GM10266 (cell line): ENCODE measurements at regions not wholly inside any gene's neighbourhood (a gene's known extent, or its start where the extent isn't known, plus 50 kb on each side); places are given as distances from the start of the nearest gene placed in this dataset.
"Not testable (repeated sequence)": the region's sequence is repeated elsewhere in the genome, so short reads cannot be mapped to it uniquely, and the experiment has no call there.

Source experiments
- DNase-seq: peaks from one replicate; pipeline ENCODE4 v3.0.0; 2012; ENCODE audit errors: extremely low spot score
- TF ChIP-seq, protein P1 (sequence below): IDR thresholded peaks from 2 replicates; pipeline ENCODE4 v1.5.1; 2012; ENCODE audit warnings: mild to moderate bottlenecking, low read depth; ENCODE audit not compliant: control insufficient read depth, insufficient read depth; ENCODE audit errors: missing control alignments

DNA sequence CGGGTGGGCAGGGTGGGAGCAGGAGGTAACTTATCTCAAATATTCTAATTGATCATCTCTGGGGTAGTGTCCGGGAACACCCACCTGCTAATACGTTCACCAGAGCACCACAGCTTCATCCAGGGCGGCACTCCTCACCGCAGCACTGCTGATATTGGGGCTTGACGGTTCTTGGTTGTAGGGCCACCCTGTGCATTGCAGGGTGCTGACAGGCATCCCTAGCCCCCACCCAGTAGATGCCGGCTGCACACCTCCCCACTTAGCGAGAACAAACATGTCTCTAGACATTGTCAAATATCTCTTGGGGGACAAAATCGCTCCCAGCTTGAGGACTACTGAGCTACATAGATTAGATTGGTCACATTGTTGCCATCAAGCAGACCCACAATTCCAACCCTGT, 73.9 kb upstream of the WASF3 start:
- TF ChIP-seq, protein P1, sequence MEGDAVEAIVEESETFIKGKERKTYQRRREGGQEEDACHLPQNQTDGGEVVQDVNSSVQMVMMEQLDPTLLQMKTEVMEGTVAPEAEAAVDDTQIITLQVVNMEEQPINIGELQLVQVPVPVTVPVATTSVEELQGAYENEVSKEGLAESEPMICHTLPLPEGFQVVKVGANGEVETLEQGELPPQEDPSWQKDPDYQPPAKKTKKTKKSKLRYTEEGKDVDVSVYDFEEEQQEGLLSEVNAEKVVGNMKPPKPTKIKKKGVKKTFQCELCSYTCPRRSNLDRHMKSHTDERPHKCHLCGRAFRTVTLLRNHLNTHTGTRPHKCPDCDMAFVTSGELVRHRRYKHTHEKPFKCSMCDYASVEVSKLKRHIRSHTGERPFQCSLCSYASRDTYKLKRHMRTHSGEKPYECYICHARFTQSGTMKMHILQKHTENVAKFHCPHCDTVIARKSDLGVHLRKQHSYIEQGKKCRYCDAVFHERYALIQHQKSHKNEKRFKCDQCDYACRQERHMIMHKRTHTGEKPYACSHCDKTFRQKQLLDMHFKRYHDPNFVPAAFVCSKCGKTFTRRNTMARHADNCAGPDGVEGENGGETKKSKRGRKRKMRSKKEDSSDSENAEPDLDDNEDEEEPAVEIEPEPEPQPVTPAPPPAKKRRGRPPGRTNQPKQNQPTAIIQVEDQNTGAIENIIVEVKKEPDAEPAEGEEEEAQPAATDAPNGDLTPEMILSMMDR = no peak
- DNase-seq = no peak

DNA sequence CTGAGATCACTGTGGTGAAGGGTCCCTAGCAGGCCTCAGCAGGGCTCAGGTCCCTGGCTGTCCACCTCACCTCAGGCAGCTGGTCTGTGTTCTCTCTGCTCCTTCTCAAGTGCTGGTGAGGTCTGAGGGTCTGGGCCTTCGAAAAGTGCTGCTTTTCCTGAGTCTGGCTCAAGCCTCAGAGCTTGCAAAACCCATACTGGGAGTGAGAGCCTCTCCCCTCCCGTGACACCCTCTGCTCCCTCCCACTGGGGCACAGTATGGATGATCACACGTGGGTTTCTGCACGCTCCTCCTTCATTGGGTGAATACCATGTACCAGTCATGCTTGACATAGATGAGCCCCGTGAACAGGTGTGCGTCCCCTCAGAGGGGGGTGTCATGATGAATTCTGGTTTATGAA, 73.3 kb upstream of the WASF3 start:
- TF ChIP-seq, protein P1 = no peak

DNA sequence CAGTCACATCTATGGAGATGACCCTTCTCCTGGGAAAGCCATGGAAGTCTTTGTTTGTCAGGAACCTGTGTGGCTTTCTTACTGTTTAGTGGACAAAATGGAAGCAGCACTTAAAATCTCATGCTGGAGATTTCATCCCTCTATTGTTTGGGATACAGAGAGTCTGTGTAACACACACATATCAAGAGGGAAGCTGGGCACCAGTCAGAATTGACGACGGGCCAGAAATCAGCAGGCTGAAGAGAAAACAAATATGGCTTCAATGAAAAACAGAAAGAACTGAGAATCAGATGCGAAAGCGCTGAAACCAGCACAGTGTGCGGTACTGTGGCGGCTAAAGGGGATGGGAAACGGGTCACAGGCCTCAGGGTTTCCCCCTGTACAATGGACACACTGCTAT, 72.2 kb upstream of the WASF3 start:
- TF ChIP-seq, protein P1 = no peak
- no peak for DNase-seq

More for the DNA sequence above, 73.3 kb upstream of the WASF3 start:
- DNase-seq = no peak

DNA sequence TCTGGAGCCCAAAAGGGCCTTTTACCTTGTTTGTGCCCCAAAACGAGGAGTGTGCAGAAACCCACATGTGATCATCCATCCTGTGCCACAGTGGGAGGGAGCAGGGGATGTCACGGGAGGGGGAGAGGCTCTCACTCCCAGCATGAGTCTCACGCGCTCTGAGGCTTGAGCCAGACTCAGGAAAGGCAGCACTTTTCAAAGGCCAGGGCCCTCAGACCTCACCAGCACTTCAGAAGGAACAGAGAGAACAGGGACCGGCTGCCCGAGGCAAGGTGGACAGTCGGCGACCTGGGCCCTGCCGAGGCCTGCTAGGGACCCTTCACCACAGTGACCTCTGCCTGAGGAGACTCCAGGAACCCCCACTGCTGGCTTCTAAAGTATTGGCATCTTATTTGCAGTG, 71.7 kb upstream of the WASF3 start:
- TF ChIP-seq, protein P1 = no peak
- no peak for DNase-seq

DNA sequence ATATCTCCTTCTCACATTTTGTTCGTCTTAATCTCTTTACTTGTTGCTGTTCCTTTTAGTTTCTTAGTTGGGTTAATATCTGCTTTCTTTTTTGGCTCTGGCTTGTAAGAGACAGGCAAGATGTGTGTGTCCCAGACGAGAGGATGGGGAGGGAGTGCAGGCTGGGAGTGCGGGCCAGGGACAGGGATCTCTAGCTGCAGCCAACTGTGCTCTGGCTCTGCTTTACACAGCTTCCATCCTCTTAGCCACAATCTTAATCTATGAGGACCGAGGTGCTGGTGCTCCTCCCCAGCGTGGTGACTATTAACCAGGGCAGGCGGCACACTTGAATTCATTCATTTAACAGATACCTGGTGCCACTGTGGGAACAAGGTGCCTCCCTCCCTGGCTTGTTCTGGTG, 70.9 kb upstream of the WASF3 start:
- DNase-seq = no peak
- TF ChIP-seq, protein P1 = no peak

DNA sequence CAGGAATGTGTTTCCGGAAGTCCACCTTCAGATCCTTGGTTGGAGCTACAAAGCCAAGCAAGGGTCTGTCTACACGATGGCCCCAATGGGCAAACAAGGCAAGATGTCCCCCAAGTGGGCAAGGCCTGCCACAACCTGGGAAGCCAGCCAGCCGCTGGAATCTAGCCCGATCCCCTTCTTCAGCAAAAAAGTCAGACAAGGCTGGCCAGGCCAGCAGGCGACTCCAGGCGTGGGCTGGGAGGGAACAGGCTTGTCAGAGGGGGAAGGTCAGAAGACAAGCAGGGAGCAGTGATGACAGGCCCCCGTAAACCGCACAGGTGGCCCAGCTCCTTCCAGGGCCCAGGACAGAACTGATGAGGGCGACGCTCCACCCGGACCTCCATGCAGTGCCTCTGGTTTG, 69.7 kb upstream of the WASF3 start:
- TF ChIP-seq, protein P1 = no peak
- DNase-seq = no peak

DNA sequence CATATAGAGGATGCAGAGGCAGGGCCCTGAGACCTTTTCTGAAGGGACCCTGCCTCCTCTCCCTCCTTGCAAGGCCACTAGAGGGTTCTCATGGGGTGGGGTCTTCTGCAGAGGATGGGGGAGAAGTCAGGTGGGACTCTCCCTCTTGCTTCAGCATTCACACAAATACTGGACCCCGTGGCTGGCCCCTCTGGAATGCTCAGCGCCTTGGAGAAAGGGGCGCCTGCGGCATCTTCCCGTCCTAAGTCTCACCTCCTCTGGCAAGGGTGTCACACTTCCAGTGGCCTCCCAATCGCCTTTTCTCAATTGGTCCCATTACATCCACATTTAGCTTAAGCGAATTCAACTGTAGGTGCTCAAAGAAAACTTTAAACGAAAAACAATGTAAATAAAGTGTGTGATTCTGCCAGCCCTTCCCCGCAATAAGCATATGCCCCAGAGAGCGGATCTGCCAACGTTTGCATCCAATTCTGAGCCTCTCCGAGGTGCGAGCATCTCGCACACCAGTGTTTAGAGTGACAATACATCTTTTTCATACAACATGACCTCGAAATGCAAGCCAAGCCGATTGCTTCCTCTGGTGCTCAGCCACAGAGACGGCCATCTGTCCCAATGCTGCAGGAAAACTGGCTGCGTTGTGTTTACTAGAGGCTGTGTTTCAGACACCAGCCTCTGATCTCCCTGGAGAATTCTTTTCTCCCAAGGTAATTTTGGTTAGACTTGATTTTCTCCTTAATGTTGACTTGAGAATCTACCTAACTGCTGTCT, 69.1 kb upstream of the WASF3 start:
- DNase-seq = no peak
- TF ChIP-seq, protein P1 = no peak

DNA sequence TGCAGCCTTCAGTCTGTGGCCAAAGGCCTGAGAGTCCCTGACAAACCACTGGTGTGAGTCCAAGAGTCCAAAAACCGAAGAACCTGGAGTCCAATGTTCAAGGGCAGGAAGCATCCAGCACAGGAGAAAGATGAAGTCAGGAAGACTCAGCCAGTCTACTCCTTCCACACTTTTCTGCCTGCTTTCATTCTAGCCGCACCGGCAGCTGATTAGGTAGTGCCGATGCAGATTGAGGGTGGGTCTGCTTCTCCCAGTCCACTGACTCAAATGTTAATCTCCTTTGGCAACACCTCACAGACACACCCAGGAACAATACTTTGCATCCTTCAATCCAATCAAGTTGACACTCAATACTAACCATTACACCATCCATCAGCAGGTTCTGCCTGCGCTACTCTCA, 65.2 kb upstream of the WASF3 start:
- DNase-seq = not testable (repeated sequence)
